C4-2B (cell line): ENCODE measurements at regions not wholly inside any gene's neighbourhood (a gene's known extent, or its start where the extent isn't known, plus 50 kb on each side); places are given as distances from the start of the nearest gene placed in this dataset.

Experiments
- ZFX ChIP-seq: fragments of 450-650 bp; IDR thresholded peaks from 2 replicates; pipeline ENCODE4 v1.6.1; 2017
- TF ChIP-seq, protein P1 (sequence below): fragments of 450-650 bp; conservative IDR thresholded peaks from 2 replicates; pipeline ENCODE4 v1.5.1; 2017; ENCODE audit warnings: mild to moderate bottlenecking

DNA sequence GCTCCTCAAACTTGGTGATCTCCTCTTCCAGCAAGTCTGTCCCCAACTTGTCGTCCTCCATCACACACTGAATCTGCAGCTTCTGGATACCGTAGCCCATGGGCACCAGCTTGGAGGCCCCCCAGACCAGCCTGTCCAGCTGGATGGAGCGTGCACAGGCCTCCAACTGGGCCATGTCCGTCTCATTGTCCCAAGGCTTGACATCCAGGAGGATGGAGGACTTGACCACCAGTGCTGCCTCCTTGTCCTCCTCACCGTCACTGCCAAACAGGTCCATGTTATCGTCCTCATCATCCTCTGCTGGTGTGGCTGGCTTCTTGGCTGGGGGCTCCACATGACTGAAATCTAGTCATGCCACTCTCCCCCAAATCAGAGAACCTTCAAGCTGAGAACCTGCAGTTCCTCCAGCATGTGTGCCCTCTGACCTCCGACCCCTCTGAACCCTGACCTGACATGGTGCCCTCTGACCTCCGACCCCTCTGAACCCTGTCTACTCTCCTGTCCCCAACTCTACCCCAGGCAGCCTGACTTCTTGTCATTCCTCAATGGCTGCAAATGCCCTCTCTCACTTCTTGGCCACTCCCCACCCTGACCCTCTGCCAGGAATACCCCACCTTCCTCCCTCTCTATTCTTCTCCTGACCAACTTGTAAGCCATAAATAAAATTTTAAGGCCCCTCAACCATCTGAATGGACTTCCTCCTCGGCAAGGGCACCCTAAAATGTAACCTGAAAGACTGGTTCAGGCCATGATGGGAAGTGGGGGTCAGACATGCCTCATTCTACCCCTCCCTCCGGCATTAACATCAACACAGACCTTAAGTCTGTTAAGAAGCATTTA lies 275.7 kb upstream of the C1orf174 start:
- TF ChIP-seq, protein P1, sequence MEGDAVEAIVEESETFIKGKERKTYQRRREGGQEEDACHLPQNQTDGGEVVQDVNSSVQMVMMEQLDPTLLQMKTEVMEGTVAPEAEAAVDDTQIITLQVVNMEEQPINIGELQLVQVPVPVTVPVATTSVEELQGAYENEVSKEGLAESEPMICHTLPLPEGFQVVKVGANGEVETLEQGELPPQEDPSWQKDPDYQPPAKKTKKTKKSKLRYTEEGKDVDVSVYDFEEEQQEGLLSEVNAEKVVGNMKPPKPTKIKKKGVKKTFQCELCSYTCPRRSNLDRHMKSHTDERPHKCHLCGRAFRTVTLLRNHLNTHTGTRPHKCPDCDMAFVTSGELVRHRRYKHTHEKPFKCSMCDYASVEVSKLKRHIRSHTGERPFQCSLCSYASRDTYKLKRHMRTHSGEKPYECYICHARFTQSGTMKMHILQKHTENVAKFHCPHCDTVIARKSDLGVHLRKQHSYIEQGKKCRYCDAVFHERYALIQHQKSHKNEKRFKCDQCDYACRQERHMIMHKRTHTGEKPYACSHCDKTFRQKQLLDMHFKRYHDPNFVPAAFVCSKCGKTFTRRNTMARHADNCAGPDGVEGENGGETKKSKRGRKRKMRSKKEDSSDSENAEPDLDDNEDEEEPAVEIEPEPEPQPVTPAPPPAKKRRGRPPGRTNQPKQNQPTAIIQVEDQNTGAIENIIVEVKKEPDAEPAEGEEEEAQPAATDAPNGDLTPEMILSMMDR = no peak
- TF ChIP-seq ZFX = no peak
